ENCODE measurements at regions not wholly inside any gene's neighbourhood (a gene's known extent, or its start where the extent isn't known, plus 50 kb on each side); places are given as distances from the start of the nearest gene placed in this dataset.
A peak's percentile ranks its signal among the peaks of the same experiment; 100 is the strongest.

- DNase-seq (ENCODE audit: low read depth) = no peak
Measured at GRCh38 chr12:69096669-69097335, 142.6 kb upstream of the CPSF6 start.

DNA sequence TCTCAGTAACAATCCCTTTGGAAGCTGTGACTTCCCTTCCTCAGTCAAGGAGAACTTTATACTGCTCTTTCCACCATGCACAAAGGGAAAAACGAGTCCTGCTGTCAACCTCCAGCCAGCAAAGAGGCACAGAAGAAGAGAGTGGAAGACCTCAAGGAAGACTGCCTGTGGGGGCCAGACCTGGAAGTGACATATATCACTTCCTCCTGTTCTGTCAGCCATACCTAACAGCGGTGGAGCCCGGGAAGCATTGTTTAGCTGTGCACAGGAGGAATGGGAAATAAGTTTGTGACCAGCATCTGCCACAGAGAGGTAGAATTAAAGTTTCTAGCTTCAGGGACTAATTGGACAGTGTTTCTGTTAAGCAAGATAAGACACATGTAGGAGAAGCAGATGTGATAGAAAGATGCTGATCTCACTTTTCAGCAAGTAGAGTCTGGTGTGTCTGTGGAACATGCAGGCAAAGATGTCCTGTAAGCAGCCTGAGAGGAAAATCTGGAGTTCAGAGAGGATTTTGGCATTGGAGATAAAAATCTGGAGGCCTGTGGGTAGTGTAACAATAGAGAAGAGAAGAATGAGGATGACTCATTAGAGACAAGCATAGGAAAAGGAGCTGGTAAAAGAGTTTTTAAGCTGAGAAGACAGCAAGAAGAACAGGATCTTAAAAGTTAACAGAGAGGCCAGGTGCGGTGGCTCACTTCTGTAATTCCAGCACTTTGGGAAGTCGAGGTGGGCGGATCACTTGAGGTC, 141.6 kb upstream of the CPSF6 start:
- DNase-seq (ENCODE audit: low read depth) = no peak

DNA sequence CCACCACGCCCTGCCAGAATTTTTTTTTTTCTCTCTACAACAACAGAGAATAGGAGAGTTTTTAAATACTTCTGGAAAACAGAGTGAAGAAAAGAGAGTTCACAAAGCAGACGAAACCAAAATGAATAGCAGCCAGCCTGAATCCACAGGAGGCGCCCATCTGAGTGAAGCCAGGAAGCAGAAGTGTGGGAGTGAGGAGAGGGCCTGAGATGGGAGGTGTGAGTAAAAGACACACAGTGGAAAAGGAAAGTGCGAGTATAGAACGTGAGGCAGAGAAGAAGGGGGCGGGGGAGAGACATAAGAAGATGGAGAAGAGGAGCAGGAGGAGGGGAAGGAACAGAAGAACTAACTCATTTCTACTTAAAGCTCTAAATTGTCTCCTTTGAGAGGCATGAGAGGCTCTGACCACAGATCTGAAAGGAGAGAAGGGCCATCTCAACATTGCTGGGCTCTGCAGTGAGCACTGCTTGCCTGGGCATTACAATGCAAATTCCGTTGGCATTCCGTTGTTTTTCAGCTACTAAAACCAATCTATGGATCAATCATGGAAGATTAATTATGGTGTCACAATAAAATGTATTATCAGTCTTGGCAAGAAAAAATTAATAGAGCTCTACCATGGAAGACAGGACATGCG, 140.1 kb upstream of the CPSF6 start:
- DNase-seq (ENCODE audit: low read depth) = no peak

GRCh38 chr12:69101505-69101904, 137.9 kb upstream of the CPSF6 start:
- DNase-seq (ENCODE audit: low read depth) = no peak

DNA sequence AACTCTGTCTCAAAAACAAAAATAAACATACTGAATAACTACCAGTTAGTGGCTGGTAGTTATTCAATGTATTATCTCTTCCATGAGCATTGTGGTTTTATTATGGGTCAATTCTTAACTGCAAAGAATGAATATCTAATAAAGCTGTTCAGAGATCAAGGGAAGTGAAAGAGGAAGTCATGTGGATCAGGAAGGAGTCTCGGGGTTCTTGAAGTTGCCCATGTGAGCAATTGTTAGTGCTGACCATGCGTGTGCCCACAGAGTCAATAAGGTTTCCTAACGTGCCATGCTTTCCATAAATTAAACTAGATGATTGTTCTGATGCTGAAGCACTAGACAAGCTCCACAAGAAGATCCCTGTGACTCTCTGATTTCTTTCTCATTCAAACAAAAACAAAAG, 136.5 kb upstream of the CPSF6 start:
- DNase-seq (ENCODE audit: low read depth) = no peak

- no peak for DNase-seq (ENCODE audit: low read depth)
Measured at GRCh38 chr12:69105101-69105962, 134.0 kb upstream of the CPSF6 start.

DNA sequence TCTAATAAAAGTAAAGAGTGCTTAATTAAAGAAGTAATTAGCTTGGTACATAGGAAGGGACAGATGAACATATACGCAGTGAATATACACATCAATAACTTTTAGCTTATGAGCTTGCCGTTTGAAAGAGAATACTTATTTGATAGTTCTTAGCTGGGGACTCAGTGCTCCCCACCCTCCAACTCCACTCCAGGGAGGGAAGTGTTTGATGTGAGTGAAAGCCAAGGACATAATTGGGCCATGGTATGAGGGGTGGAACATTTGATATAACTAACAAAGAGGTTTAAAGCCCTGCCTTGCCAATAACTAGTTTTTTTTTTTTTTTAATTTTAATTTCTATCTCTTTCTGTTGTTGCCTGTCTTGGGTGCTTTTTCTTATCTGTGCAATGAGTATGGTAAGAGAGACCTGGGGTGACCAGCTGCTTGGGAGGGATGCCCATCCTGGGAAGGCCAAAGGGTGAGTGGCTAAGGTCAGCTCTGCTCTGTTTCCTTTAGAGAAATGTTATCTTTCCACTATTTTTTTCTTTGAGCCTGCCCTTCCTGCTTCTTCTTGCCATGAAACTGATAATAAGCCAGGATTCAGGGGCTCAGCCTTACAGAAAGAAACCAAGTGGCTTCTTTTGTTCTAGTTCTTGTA, 132.8 kb upstream of the CPSF6 start:
- no peak for DNase-seq (ENCODE audit: low read depth)

- DNase-seq (ENCODE audit: low read depth) = no peak
Measured at GRCh38 chr12:69107541-69107940, 131.8 kb upstream of the CPSF6 start.

GRCh38 chr12:69108037-69108436, 131.3 kb upstream of the CPSF6 start:
- DNase-seq (ENCODE audit: low read depth) = peak; percentile 31

- no peak for DNase-seq (ENCODE audit: low read depth)
Measured at GRCh38 chr12:69112616-69113015, 126.8 kb upstream of the CPSF6 start.

GRCh38 chr12:69115099-69115498, 124.3 kb upstream of the CPSF6 start:
- no peak for DNase-seq (ENCODE audit: low read depth)

GRCh38 chr12:69115951-69116350, 123.4 kb upstream of the CPSF6 start:
- no peak for DNase-seq (ENCODE audit: low read depth)

DNA sequence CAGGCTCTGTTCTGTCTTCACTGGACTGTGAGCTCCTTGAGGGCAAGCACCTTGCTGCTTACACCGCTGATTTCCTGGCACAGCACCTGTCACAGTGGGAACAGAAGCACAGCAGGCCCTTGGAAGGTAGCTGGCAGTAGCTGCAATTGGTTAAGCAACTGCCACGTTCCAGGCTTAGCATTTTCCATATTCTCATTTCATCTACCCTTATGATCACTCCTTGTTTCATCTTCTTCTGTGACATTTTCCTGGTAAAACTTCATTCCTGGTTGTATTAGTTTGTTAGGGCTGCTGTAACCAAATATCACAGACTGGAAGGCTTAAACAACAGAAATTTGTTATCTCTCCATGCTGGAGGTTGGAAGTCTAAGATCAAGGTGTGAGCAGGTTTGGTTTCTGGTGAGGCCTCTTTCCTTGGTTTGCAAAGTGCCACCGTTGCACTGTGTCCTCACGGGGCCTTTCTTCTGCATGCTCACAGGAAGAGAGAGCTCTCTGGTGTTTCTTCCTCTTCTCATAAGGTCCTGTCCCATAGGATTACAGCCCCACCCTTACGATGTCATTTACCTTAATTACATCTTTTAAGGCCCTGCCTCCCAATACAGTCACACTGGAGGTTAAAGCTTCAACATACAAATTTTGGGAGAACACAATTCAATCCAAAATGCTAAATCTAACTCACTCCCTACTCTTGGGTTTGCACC, 121.7 kb upstream of the CPSF6 start:
- DNase-seq (ENCODE audit: low read depth) = no peak

- DNase-seq (ENCODE audit: low read depth) = no peak
Measured at GRCh38 chr12:69118516-69118915, 120.9 kb upstream of the CPSF6 start.

DNA sequence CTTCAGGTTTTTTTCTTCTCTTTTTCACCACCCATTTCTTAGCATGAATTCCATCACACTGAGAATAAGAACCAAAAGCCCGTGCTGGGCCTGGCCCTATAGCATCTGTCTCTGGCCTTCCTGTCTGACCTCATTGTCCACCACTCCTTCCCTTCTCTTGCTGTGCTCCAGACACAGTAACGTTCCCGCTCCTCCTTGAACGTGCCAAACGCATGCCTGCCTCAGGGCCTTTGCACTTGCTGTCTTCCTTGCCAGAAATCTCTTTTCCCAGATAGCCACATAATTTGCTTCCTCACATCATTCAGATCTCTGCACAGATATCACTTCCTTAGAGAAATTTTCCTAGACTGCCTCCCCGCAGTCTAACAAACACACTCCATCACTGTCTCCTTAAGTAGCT, 119.6 kb upstream of the CPSF6 start:
- no peak for DNase-seq (ENCODE audit: low read depth)

DNA sequence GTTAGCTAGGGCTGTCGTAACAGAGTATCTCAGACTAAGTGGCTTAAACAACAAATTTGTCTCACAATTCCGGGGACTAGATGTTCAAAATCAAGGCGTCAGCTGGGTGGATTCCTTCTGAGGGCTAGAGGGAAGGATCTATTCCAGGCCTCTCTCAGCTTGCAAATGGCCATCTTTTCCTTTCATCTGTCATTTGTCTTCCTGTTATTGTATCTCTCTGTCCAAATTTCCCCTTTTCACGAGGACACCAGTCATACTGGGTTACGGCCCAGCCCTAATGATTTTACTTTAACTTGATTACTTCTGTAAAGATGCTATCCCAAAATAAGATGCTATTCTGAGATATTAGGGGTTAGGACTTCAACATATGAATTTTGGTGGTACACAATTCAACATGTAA, 119.0 kb upstream of the CPSF6 start:
- no peak for DNase-seq (ENCODE audit: low read depth)

GRCh38 chr12:69123311-69123710, 116.1 kb upstream of the CPSF6 start:
- DNase-seq (ENCODE audit: low read depth) = no peak

GRCh38 chr12:69123919-69124638, 115.3 kb upstream of the CPSF6 start:
- DNase-seq (ENCODE audit: low read depth) = no peak

DNA sequence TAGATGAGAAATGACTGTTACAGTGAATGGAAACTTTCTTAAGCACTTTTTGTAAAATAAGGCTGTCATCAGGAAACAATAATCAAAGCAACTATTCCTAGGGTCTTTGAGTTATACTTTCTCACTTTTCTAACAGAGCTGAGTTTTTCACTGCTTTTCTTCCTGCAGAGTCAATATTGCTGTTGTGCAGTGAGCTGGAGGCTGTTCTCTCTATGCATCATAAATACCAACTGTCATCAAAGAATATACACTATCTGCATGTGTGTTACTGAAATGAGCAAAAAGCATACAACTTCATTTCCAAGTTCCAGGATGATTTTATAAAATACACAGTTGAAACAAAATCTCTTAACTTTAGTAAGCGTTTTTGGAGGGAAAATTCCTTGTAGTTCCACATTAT, 110.4 kb upstream of the CPSF6 start:
- DNase-seq (ENCODE audit: low read depth) = peak; percentile 6

DNA sequence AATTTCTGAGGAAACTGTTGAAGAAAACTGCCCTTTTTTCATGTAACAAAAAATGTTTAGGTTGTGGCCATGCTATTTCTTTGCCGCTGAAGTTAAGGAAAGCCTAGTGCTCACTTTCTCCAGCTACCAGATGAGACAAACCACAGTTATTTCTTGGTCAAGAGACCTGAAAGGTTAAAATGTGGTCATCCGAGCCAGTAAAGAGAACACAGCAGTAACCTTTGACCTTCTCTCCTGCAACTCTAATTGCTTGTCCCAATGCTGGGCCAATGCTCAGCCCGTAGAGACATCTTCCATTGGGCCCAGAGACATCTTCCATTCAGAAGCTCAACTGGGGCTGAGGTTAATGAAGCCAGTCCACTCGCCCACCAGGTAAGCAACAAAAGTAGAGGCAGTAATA, 109.8 kb upstream of the CPSF6 start:
- peak; percentile 5 for DNase-seq (ENCODE audit: low read depth)

GRCh38 chr12:69130064-69130463, 109.3 kb upstream of the CPSF6 start:
- peak; percentile 21 for DNase-seq (ENCODE audit: low read depth)
